Activated naive CD4-positive, alpha-beta T cell treated with anti-CD3 and anti-CD28 coated beads, Interleukin-2, amount 50 U/mL, for 24 hours (primary cell): ENCODE measurements at regions not wholly inside any gene's neighbourhood (a gene's known extent, or its start where the extent isn't known, plus 50 kb on each side); places are given as distances from the start of the nearest gene placed in this dataset.

Experiments
- H3K27ac Mint-ChIP-seq: one replicate; pipeline ENCODE4 v1.8.0; 2021; ENCODE audit warnings: mild to moderate bottlenecking, mixed read lengths
- H3K27me3 Mint-ChIP-seq: one replicate; pipeline ENCODE4 v1.8.0; 2021; ENCODE audit warnings: mixed read lengths
- H3K36me3 Mint-ChIP-seq: one replicate; pipeline ENCODE4 v1.8.0; 2021; ENCODE audit warnings: mixed read lengths
- H3K4me1 Mint-ChIP-seq: one replicate; pipeline ENCODE4 v1.8.0; 2021; ENCODE audit warnings: mixed read lengths
- H3K4me3 Mint-ChIP-seq: one replicate; pipeline ENCODE4 v1.8.0; 2021; ENCODE audit warnings: mild to moderate bottlenecking, mixed read lengths
- H3K9me3 Mint-ChIP-seq: one replicate; pipeline ENCODE4 v1.8.0; 2021; ENCODE audit warnings: mixed read lengths

GRCh38 chr1:60762176-60762575 is 320.2 kb upstream of the NFIA start:
- Mint-ChIP-seq H3K27me3 (no peaks in the 10 kb centered on the region), H3K4me3 (no peak overlapping the region), H3K27ac (no peak overlapping the region), H3K4me1 (no peaks in the 10 kb centered on the region), H3K36me3 (no peaks in the 10 kb centered on the region), H3K9me3 (peaks cover 5% of the 10 kb centered on the region)

GRCh38 chr1:60759291-60759690 is 323.1 kb upstream of the NFIA start:
- H3K9me3 Mint-ChIP-seq, result no peaks in the 10 kb centered on the region
- H3K27ac Mint-ChIP-seq, result no peak overlapping the region
- H3K27me3 Mint-ChIP-seq, result no peaks in the 10 kb centered on the region
- no peaks in the 10 kb centered on the region for H3K4me1 Mint-ChIP-seq
- no peaks in the 10 kb centered on the region for H3K36me3 Mint-ChIP-seq
- H3K4me3 Mint-ChIP-seq, result no peak overlapping the region

- Mint-ChIP-seq H3K4me3 (no peak overlapping the region), H3K4me1 (no peaks in the 10 kb centered on the region)
Observed at GRCh38 chr1:60757485-60757884, 324.9 kb upstream of the NFIA start.

GRCh38 chr1:60753036-60753900 is 329.1 kb upstream of the NFIA start:
- Mint-ChIP-seq H3K27ac (no peak overlapping the region), H3K4me1 (no peaks in the 10 kb centered on the region), H3K9me3 (no peaks in the 10 kb centered on the region), H3K4me3 (no peak overlapping the region), H3K27me3 (no peaks in the 10 kb centered on the region), H3K36me3 (no peaks in the 10 kb centered on the region)

More at GRCh38 chr1:60757485-60757884, 324.9 kb upstream of the NFIA start:
- Mint-ChIP-seq H3K27me3 (no peaks in the 10 kb centered on the region), H3K9me3 (no peaks in the 10 kb centered on the region), H3K36me3 (no peaks in the 10 kb centered on the region), H3K27ac (no peak overlapping the region)

- Mint-ChIP-seq H3K4me3 (no peak overlapping the region), H3K36me3 (no peaks in the 10 kb centered on the region), H3K27ac (no peak overlapping the region), H3K9me3 (no peaks in the 10 kb centered on the region), H3K4me1 (no peaks in the 10 kb centered on the region), H3K27me3 (no peaks in the 10 kb centered on the region)
Observed at GRCh38 chr1:60751306-60751705, 331.1 kb upstream of the NFIA start.

GRCh38 chr1:60747353-60747752 is 335.0 kb upstream of the NFIA start:
- no peaks in the 10 kb centered on the region for H3K27me3 Mint-ChIP-seq
- no peak overlapping the region for H3K27ac Mint-ChIP-seq
- no peaks in the 10 kb centered on the region for H3K4me1 Mint-ChIP-seq
- no peaks in the 10 kb centered on the region for H3K9me3 Mint-ChIP-seq
- no peak overlapping the region for H3K4me3 Mint-ChIP-seq
- H3K36me3 Mint-ChIP-seq, result no peaks in the 10 kb centered on the region

- Mint-ChIP-seq H3K4me3 (no peak overlapping the region), H3K4me1 (no peaks in the 10 kb centered on the region), H3K36me3 (no peaks in the 10 kb centered on the region), H3K9me3 (no peaks in the 10 kb centered on the region), H3K27me3 (no peaks in the 10 kb centered on the region), H3K27ac (no peak overlapping the region)
Observed at GRCh38 chr1:60746278-60746791, 336.0 kb upstream of the NFIA start.

- Mint-ChIP-seq H3K9me3 (no peaks in the 10 kb centered on the region), H3K4me1 (no peaks in the 10 kb centered on the region), H3K27me3 (no peaks in the 10 kb centered on the region)
Observed at GRCh38 chr1:60745484-60745883, 336.9 kb upstream of the NFIA start.

GRCh38 chr1:60742339-60742738 is 340.0 kb upstream of the NFIA start:
- H3K4me1 Mint-ChIP-seq, result no peaks in the 10 kb centered on the region
- H3K4me3 Mint-ChIP-seq, result no peak overlapping the region
- H3K36me3 Mint-ChIP-seq, result no peaks in the 10 kb centered on the region
- no peaks in the 10 kb centered on the region for H3K27me3 Mint-ChIP-seq
- H3K27ac Mint-ChIP-seq, result no peak overlapping the region
- H3K9me3 Mint-ChIP-seq, result no peaks in the 10 kb centered on the region

More at GRCh38 chr1:60745484-60745883, 336.9 kb upstream of the NFIA start:
- no peak overlapping the region for H3K4me3 Mint-ChIP-seq
- H3K36me3 Mint-ChIP-seq, result no peaks in the 10 kb centered on the region
- H3K27ac Mint-ChIP-seq, result no peak overlapping the region

- no peaks in the 10 kb centered on the region for H3K4me1 Mint-ChIP-seq
- H3K27me3 Mint-ChIP-seq, result no peaks in the 10 kb centered on the region
- no peak overlapping the region for H3K4me3 Mint-ChIP-seq
- H3K36me3 Mint-ChIP-seq, result no peaks in the 10 kb centered on the region
- H3K27ac Mint-ChIP-seq, result no peak overlapping the region
- H3K9me3 Mint-ChIP-seq, result no peaks in the 10 kb centered on the region
Observed at GRCh38 chr1:60740154-60740553, 342.2 kb upstream of the NFIA start.

GRCh38 chr1:60739729-60740128 is 342.6 kb upstream of the NFIA start:
- H3K4me1 Mint-ChIP-seq, result no peaks in the 10 kb centered on the region
- H3K27ac Mint-ChIP-seq, result no peak overlapping the region
- no peak overlapping the region for H3K4me3 Mint-ChIP-seq
- no peaks in the 10 kb centered on the region for H3K27me3 Mint-ChIP-seq
- H3K36me3 Mint-ChIP-seq, result no peaks in the 10 kb centered on the region
- no peaks in the 10 kb centered on the region for H3K9me3 Mint-ChIP-seq

- Mint-ChIP-seq H3K9me3 (no peaks in the 10 kb centered on the region), H3K4me1 (no peaks in the 10 kb centered on the region), H3K4me3 (no peak overlapping the region), H3K27me3 (no peaks in the 10 kb centered on the region), H3K27ac (no peak overlapping the region), H3K36me3 (no peaks in the 10 kb centered on the region)
Observed at GRCh38 chr1:60732977-60733401, 349.4 kb upstream of the NFIA start.

GRCh38 chr1:60731321-60731720 is 351.0 kb upstream of the NFIA start:
- Mint-ChIP-seq H3K4me3 (no peak overlapping the region), H3K4me1 (no peaks in the 10 kb centered on the region), H3K36me3 (no peaks in the 10 kb centered on the region), H3K9me3 (no peaks in the 10 kb centered on the region), H3K27ac (no peak overlapping the region), H3K27me3 (no peaks in the 10 kb centered on the region)

GRCh38 chr1:60727552-60727951 is 354.8 kb upstream of the NFIA start:
- H3K4me1 Mint-ChIP-seq, result no peaks in the 10 kb centered on the region
- no peak overlapping the region for H3K27ac Mint-ChIP-seq
- H3K27me3 Mint-ChIP-seq, result no peaks in the 10 kb centered on the region
- peaks cover 6% of the 10 kb centered on the region for H3K9me3 Mint-ChIP-seq
- no peak overlapping the region for H3K4me3 Mint-ChIP-seq
- H3K36me3 Mint-ChIP-seq, result no peaks in the 10 kb centered on the region

GRCh38 chr1:60716472-60716871 is 365.9 kb upstream of the NFIA start:
- H3K27me3 Mint-ChIP-seq, result no peaks in the 10 kb centered on the region
- H3K36me3 Mint-ChIP-seq, result no peaks in the 10 kb centered on the region
- no peaks in the 10 kb centered on the region for H3K4me1 Mint-ChIP-seq
- no peak overlapping the region for H3K27ac Mint-ChIP-seq
- no peak overlapping the region for H3K4me3 Mint-ChIP-seq
- H3K9me3 Mint-ChIP-seq, result no peaks in the 10 kb centered on the region

- Mint-ChIP-seq H3K27me3 (no peaks in the 10 kb centered on the region), H3K36me3 (no peaks in the 10 kb centered on the region), H3K4me1 (no peaks in the 10 kb centered on the region), H3K9me3 (peaks cover 5% of the 10 kb centered on the region), H3K4me3 (no peak overlapping the region), H3K27ac (no peak overlapping the region)
Observed at GRCh38 chr1:60715970-60716369, 366.4 kb upstream of the NFIA start.
